Panc1 (cell line): ENCODE measurements at regions not wholly inside any gene's neighbourhood (a gene's known extent, or its start where the extent isn't known, plus 50 kb on each side); places are given as distances from the start of the nearest gene placed in this dataset.

Experiments used
- ATAC-seq: fragments of 200-7000 bp; cut with Tn5 transposase; 2 replicates; pipeline ENCODE4 v1.9.1; 2020; ENCODE audit warnings: mild to moderate bottlenecking, moderate library complexity
- BruUV-seq: library from RNA; stranded (reverse); fragments of 400-500 nt; replicated peaks from 2 replicates; lab custom pipeline; 2021; lab: Mats Ljungman, UMichigan
- CTCF ChIA-PET: fragments of 300-600 bp; sonication (Branson Sonifier 250); formaldehyde crosslinking; loops from one replicate; lab custom pipeline; 2022; ENCODE audit warnings: antibody characterized with exemption; lab: Charles Lee
- POLR2A ChIA-PET: fragments of 300-600 bp; sonication (Branson Sonifier 250); formaldehyde crosslinking; loops from one replicate; lab custom pipeline; 2022; ENCODE audit warnings: antibody characterized with exemption; lab: Charles Lee
- DNase-seq: peaks from one replicate; pipeline ENCODE4 v3.0.0-alpha.2; 2010; ENCODE audit warnings: low read depth, low spot score
- H3K27ac ChIP-seq: 2 replicates; pipeline ENCODE4 v1.5.1; 2011; ENCODE audit warnings: mild to moderate bottlenecking, low read length, inconsistent platforms
- H3K27me3 ChIP-seq: fragments of 200-500 bp; sonication (Bioruptor generic); 2 replicates; pipeline ENCODE4 v1.6.0; 2014; ENCODE audit warnings: low read length, inconsistent platforms; ENCODE audit not compliant: control insufficient read depth, insufficient read depth
- H3K36me3 ChIP-seq: fragments of 200-500 bp; sonication (Bioruptor generic); 2 replicates; pipeline ENCODE4 v1.5.1; 2014; ENCODE audit warnings: inconsistent platforms, mild to moderate bottlenecking, low read length, moderate library complexity; ENCODE audit not compliant: control insufficient read depth, insufficient read depth
- H3K4me1 ChIP-seq: 2 replicates; pipeline ENCODE4 v1.5.1; 2011; ENCODE audit warnings: inconsistent platforms, mild to moderate bottlenecking, low read length, moderate library complexity; ENCODE audit not compliant: control insufficient read depth, insufficient read depth
- H3K4me3 ChIP-seq, 2 experiments: 2 replicates each; pipeline ENCODE4 v1.5.1; 2011 to 2012; ENCODE audit warnings: low read depth in 2 of 2, low read length in 2 of 2, mild to moderate bottlenecking in 2 of 2, inconsistent platforms in 1 of 2, moderate library complexity in 1 of 2
- H3K9me3 ChIP-seq: fragments of 200-500 bp; sonication (Bioruptor generic); 2 replicates; pipeline ENCODE4 v1.5.1; 2014; ENCODE audit warnings: low read depth, mild to moderate bottlenecking, inconsistent platforms, low read length, moderate library complexity; ENCODE audit not compliant: control insufficient read depth, insufficient read depth
- CTCF ChIP-seq: fragments of 450-650 bp; IDR thresholded peaks from 2 replicates; pipeline ENCODE4 v1.5.1; 2017; ENCODE audit warnings: mild to moderate bottlenecking
- POLR2AphosphoS5 ChIP-seq: IDR thresholded peaks from 2 replicates; pipeline ENCODE4 v1.6.1; 2012; ENCODE audit warnings: mild to moderate bottlenecking, low read depth, low read length, moderate library complexity
- REST ChIP-seq, 2 experiments: IDR thresholded peaks; 2 replicates each; pipeline ENCODE4 v1.6.1; 2011 to 2012; ENCODE audit warnings: low read depth in 2 of 2, control low read depth in 1 of 2, low read length in 1 of 2, mild to moderate bottlenecking in 1 of 2, moderate library complexity in 1 of 2; ENCODE audit not compliant: insufficient read depth in 1 of 2
- SIN3A ChIP-seq: IDR thresholded peaks from 2 replicates; pipeline ENCODE4 v1.6.1; 2012; ENCODE audit warnings: low read depth, mild to moderate bottlenecking, low read length, moderate library complexity, borderline replicate concordance; ENCODE audit not compliant: insufficient read depth
- TCF7L2 ChIP-seq: IDR thresholded peaks from 2 replicates; pipeline ENCODE4 v1.6.1; 2011; ENCODE audit warnings: mild to moderate bottlenecking, low read depth, low read length, inconsistent platforms
- in situ Hi-C: cut with HindIII; loops from 2 replicates; pipeline ENCODE4 v1.10.0; 2016; ENCODE audit warnings: low sequenced_read_pairs, low pct_unique_long_range_greater_than_20kb
- intact Hi-C: fragments of 100-400 bp; cut with micrococcal nuclease; formaldehyde crosslinking; loops from one replicate; pipeline ENCODE4 v1.10.0; 2022; ENCODE audit not compliant: unreplicated experiment

- Histone ChIP-seq H3K9me3 (no peaks in the 10 kb centered on the region), H3K27me3 (no peaks in the 10 kb centered on the region), H3K27ac (no peak overlapping the region), H3K4me3 (no peak overlapping the region), H3K4me1 (no peaks in the 10 kb centered on the region), H3K36me3 (no peaks in the 10 kb centered on the region)
- POLR2A ChIA-PET = no interaction called here
- ATAC-seq (no peak), DNase-seq (no peak)
- intact Hi-C loops = no loop called here
- no peak for TF ChIP-seq REST (IDR thresholded peaks at IDR 0.05; ENCODE audit: insufficient read depth in 1 of 2, low read depth in 2 of 2, low read length in 1 of 2)
- TF ChIP-seq POLR2AphosphoS5 = no peak
- TF ChIP-seq TCF7L2 = no peak
- no peak for TF ChIP-seq CTCF
- no peak for TF ChIP-seq SIN3A
- CTCF ChIA-PET = no interaction called here
- BruUV-seq = no TSS peak
- in situ Hi-C loops = no loop called here
Measured at GRCh38 chr14:44854114-44854513, 107.6 kb downstream of the KLHL28 start.

- H3K27ac ChIP-seq = no peak overlapping the region
- H3K27me3 ChIP-seq = no peaks in the 10 kb centered on the region
- no peaks in the 10 kb centered on the region for H3K9me3 ChIP-seq
- intact Hi-C loops (no loop called here), in situ Hi-C loops (no loop called here)
- no peak overlapping the region for H3K4me3 ChIP-seq
- TF ChIP-seq POLR2AphosphoS5 = no peak
- TF ChIP-seq TCF7L2 = no peak
- no peak for TF ChIP-seq CTCF
- no peak for TF ChIP-seq SIN3A
- TF ChIP-seq REST (IDR thresholded peaks at IDR 0.05; ENCODE audit: insufficient read depth in 1 of 2, low read depth in 2 of 2, low read length in 1 of 2) = no peak
- ChIA-PET POLR2A (no interaction called here), CTCF (no interaction called here)
- ATAC-seq (no peak), DNase-seq (no peak)
- H3K36me3 ChIP-seq = no peaks in the 10 kb centered on the region
- no TSS peak for BruUV-seq
- H3K4me1 ChIP-seq = no peaks in the 10 kb centered on the region
Measured at GRCh38 chr14:44847526-44848309, 114.0 kb downstream of the KLHL28 start.
